ENCODE measurements at regions not wholly inside any gene's neighbourhood (a gene's known extent, or its start where the extent isn't known, plus 50 kb on each side); places are given as distances from the start of the nearest gene placed in this dataset.
"Not testable (repeated sequence)": the region's sequence is repeated elsewhere in the genome, so short reads cannot be mapped to it uniquely, and the experiment has no call there.

DNA sequence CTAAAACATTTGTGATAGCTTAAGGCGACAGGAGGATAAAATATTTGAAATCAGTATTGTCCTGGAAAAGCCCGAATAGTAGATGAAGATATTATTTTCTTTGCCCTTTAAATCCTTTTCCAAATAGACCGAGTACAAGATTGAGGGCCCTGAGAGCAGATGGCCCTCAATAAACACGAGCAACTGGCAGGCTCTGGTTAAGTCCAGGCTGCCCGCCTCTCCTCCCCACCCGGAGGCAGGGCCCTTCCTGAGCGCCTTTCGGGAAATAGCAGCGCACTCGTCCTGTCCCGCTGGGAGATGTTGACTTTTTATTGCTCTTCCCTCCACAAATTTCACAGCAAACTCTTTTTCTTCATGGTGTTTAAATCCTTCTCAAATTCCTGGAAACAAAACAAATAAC, 50.8 kb upstream of the MAX start:
- DNase-seq (ENCODE audit: low read depth): no peak

GRCh38 chr14:65156568-65157366, 54.5 kb upstream of the MAX start:
- peak; percentile 63 for DNase-seq (ENCODE audit: low read depth)

DNA sequence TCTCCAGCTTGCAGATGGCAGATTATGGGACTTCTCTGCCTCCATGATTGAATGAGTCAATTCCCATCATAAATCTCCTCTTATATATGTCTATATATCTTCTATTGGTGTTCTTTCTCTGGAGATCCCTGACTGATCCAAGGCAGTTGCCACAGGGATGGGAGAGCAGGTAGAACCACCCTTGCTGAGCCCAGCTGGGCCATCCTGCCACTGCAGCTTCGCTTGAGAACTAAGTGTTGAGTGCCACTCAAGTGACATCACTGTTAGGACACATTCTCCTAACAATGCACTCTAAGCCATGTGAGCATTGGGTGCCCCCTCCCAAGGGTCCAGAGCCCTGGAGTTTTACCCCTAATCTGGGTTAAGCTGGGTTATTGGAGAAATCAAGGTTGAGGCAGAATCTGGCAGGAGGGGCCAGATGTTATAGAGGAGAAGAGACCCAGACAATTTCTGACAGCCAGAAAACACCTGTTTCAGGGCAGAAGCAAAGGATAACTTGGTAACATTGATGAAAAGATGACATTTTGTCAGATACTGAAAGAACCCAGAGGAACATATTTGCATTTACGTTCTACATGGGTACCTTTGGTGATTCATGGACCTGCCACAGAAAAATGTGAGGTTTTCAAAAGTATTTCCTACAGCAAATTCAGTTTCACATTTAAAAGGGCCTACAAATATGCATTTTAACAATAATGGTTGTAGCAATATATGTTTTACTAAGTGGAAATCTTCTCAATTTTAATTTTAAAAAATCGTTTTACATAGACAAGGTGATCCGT, 57.2 kb upstream of the MAX start:
- no peak for DNase-seq (ENCODE audit: low read depth)

DNA sequence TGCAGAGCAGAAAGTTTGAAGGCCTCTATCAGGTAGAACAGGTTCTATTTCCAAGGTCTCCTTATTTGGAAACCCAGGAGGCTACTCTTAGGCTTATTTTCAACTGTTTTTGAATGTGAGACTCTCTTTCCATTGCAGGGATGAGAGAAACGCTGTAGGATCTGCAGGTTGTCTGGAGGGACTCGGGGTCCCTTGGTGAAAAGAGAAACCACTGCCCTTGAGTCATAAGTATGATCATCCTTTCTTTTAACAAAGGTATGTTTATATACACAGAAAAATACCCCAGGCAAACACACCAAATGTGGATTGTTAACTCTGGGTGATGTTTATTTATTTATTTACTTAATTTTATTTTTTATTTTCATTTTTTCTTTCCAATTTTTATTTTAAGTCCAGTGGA, 57.8 kb upstream of the MAX start:
- no peak for DNase-seq (ENCODE audit: low read depth)

GRCh38 chr14:65162031-65162430, 59.7 kb upstream of the MAX start:
- no peak for DNase-seq (ENCODE audit: low read depth)

GRCh38 chr14:65164068-65164824, 61.9 kb upstream of the MAX start:
- peak; percentile 42 for DNase-seq (ENCODE audit: low read depth)

- no peak for DNase-seq (ENCODE audit: low read depth)
Measured at GRCh38 chr14:65164825-65165135, 62.5 kb upstream of the MAX start.

DNA sequence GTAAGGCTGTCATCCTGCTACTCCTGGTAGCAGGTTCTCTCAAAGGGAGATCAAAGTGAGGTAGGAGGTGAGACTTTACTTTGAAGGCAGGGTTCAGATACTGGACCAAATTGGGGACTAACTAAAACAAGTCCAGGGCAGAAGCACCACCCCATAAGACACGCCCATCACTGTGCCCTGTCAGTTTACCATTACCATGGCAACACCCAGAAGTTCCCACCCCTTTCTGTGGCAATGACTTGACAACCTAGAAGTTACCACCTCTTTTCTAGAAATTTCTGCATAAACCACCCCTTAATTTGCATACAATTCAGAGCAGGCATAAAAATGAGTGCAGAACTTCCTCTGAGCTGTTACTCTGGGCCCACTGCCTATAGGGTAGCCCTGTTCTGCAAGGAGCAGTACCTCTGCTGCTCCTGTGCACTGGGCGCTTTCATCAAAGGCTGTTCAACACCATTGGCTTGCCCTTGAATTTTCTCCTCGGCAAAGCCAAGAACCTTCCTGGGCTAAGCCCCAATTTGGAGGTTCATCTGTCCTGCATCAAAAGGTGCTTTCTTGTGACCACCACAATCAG, 64.8 kb upstream of the MAX start:
- DNase-seq (ENCODE audit: low read depth): peak; percentile 16

DNA sequence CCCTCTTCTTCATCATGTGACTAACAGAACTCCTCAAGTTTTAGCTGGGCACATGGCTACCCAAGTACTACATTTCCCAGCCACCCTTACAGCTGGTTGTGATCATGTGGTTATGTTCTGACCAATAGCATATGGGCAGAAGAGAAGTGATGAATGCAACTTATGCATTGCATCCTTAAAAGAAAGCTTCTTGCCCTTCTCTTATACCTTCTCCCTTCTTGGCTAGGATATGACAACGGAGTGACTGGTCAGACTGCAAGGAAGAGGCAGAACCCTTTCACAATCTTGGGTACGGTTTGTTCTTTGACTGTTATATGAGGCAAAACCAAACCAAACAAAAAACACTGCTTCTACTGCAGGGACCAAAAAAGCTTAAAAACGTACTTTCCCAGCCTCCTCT, 66.5 kb upstream of the MAX start:
- DNase-seq (ENCODE audit: low read depth): peak; percentile 65

DNA sequence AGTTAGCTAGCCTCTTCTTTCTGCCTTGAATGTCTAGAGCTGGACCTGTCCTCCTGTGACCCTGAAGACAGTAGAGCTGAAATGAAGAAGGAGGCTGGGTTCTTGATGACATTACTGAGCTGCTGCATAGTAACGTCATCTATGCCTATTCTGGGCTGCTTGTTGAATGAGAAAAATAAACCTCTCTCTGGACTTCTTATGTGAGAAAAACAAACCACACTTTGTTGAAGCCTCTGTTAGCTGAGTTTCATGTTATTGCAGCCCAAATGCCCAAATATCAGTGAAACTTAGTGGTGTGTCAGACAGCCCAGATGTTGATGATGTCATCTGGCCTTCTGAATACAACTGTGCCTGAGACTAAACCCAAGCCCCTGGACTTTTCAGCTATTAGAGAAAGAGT, 67.0 kb upstream of the MAX start:
- DNase-seq (ENCODE audit: low read depth): peak; percentile 24

DNA sequence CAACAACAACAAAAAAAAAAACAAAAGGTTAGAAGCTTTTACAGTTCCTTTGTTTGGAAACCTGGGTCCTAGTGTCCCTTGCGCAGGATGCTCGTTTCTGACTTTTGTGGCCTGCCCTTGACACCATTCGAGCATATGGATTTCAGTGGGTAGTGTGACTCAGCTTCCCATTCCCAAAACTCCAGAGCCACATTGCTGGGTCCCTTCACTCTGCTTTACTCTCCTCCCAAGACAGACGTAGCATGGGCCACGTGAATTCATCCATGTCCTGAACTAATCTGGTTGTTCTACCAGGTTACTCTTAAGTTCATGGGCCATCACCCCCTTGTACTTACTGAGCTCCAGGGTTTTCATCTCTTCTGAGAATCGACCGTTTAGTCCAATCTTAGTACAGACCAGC, 68.0 kb upstream of the MAX start:
- no peak for DNase-seq (ENCODE audit: low read depth)

GRCh38 chr14:65170768-65171507, 68.6 kb upstream of the MAX start:
- DNase-seq (ENCODE audit: low read depth): peak; percentile 84

DNA sequence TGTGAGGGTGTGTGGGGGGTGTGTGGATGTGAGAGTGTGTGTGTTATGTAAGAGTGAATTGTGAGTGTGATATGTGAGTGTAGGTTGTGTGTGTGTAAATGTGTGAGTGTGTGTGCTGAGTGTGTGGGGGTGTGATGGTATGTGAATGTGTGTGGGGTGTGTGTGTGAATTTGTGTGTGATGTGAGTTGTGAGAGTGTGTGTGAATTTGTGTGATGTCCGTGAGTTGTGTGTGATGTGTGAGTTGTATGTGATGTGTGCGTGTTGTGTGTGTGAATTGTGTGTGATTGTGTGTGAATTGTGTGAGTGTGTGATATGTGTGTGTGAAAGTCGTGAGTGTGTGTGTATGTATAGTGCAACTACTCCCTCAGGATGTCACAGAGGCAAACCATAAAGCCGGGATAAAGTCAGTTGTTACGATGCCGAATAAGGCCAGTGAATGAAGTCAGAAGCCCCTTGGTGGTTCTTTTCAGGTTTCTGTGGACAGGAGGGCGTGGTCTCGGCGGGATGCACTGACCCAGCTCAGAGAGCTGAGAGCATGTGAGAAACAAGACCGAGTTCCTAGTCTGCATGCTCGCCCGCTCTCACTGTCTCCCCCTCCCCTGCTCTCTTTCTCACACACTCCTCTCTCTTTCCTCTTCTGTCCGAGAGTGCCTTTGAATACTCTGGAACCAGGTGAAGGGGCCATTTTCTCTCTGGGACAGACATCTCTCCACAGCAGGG, 71.8 kb upstream of the MAX start:
- DNase-seq (ENCODE audit: low read depth): peak; percentile 4

- no peak for DNase-seq (ENCODE audit: low read depth)
Measured at GRCh38 chr14:65174783-65175182, 72.5 kb upstream of the MAX start.

GRCh38 chr14:65177551-65177950, 75.2 kb upstream of the MAX start:
- DNase-seq (ENCODE audit: low read depth): no peak

DNA sequence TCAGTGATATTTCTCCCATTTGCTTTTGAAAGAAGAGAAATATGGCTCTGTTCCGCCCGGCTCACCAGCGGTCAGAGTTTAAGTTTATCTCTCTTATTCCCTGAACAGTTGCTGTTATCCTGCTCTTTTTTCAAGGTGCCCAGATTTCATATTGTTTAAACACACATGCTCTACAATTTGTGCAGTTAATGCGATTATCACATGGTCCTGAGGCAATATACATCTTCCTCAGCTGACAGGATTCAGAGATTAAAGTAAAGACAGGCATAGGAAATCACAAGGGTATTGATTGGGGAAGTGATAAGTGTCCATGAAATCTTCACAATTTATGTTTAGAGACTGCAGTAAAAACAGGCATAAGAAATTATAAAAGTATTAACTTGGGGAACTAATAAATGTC, 76.9 kb upstream of the MAX start:
- not testable (repeated sequence) for DNase-seq (ENCODE audit: low read depth)

DNA sequence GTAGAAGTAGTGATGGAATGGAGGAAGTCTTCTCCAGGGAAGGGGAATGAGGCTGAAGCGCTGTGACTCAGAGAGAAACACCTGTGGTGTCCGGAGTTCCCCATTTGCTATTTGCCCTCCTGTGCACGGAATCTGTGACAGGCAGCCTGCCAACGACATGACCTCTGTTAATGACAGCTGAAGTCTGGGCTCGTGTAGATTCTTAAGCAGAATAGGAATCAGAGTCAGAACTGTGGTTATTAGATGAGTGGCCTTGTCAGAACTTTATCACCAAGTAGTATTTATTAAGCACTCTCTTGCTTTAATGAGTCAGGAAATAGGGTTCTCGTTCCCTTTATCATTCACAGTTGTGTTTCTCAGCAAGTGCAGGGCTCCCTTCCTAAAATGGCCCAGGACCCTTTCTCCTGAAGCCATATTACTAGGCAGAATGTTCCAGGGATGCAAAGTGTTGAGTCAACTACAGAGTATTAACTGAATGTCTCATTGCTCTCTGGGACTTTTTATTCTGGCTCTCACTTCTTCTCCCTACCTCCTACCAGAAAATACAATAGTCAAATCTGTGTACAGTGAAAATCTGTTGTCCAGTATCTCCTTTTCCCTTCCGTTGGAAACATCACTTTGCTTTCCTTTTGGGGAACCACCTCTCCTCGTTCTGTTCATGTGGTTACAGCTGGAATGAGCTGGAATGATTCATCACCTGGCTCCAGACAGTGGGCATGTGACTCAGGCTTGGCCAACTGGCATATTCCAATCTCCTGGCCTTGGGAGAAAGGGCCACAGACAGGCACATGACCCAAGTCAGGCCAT, 77.8 kb upstream of the MAX start:
- DNase-seq (ENCODE audit: low read depth): peak; percentile 89

DNA sequence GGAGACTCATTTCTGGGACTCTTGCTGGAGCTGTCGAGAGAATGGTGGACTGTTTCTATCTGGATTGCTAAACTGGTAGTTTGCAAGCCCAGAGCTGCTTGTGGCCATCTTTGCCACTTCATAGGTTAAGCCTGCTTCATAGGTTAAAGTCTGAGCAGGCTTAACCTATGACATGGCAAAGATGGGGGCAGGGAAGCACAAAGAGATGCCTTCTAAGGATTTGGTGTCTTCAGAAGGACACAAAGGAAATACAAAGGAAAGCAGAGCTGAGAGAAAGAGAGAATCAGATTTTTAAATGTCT, 78.4 kb upstream of the MAX start:
- no peak for DNase-seq (ENCODE audit: low read depth)

- peak; percentile 45 for DNase-seq (ENCODE audit: low read depth)
Measured at GRCh38 chr14:65184032-65184764, 81.9 kb upstream of the MAX start.

DNA sequence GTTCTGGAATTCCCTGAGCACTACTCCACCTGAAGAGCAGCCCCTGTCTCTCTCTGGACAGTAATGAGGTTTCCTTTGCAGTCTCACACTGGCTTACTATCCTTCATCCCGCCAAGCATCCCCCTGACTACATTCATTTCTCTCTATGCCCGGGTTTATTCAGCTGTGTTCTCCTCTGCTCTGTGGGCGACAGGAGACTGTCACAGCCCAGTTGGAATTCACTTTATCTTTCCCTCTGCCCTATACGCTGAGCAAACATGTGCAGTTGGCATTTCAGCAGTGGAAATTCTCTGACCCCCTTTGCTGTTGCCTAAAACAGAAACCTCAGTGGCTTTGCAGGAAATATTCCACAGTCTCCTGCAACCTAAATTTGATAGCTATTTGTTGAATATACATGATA, 83.5 kb upstream of the MAX start:
- DNase-seq (ENCODE audit: low read depth): no peak
